ENCODE measurements at regions not wholly inside any gene's neighbourhood (a gene's known extent, or its start where the extent isn't known, plus 50 kb on each side); places are given as distances from the start of the nearest gene placed in this dataset.
"Not testable (repeated sequence)": the region's sequence is repeated elsewhere in the genome, so short reads cannot be mapped to it uniquely, and the experiment has no call there.

- DNase-seq: no peak
Measured at GRCh38 chr11:44361813-44362212, 51.9 kb upstream of the ALX4 start.

DNA sequence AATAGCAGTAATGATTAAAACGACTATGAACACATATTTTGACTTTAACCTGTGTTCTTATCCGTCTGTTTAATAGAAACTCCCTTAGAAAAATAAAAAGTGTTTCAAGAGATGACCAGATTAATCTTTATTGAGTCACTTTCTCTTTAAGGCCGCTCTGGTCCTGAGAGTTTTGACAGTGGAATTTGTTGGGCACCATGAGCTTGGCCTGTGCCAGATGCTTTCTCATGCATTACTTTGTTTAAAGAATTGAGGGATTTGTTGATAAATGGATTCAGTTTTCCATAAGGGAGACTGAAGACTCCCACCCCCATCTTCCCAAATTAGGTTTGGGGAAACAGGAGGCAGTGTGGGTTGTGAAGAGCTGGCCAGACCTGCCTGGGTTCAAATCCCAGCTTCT is 53.2 kb upstream of the ALX4 start:
- DNase-seq: no peak

GRCh38 chr11:44364596-44364995 is 54.7 kb upstream of the ALX4 start:
- no peak for DNase-seq

GRCh38 chr11:44365616-44366015 is 55.7 kb upstream of the ALX4 start:
- no peak for DNase-seq

- no peak for DNase-seq
Measured at GRCh38 chr11:44366026-44366425, 56.1 kb upstream of the ALX4 start.

DNA sequence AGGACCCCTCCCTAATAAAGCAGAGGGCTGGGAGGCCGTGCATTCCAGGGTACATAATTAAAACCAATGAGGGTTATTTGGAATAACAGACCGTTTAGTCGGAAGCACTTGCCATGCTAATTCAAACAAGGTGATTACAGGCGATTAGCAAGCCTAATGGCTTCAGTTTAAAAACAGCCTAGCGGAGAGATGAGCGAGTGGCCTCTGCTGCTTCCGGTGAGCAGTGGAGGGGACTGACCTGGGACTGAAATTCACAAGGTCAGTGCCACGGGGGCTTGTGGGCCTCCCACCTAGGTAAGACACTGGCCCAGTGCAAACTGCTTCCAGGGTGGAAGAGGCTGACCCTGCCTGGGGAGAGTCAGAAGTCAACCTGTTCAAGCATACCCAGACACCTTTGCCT is 56.8 kb upstream of the ALX4 start:
- no peak for DNase-seq

- no peak for DNase-seq
Measured at GRCh38 chr11:44367452-44367851, 57.5 kb upstream of the ALX4 start.

- DNase-seq: no peak
Measured at GRCh38 chr11:44368886-44369285, 58.9 kb upstream of the ALX4 start.

DNA sequence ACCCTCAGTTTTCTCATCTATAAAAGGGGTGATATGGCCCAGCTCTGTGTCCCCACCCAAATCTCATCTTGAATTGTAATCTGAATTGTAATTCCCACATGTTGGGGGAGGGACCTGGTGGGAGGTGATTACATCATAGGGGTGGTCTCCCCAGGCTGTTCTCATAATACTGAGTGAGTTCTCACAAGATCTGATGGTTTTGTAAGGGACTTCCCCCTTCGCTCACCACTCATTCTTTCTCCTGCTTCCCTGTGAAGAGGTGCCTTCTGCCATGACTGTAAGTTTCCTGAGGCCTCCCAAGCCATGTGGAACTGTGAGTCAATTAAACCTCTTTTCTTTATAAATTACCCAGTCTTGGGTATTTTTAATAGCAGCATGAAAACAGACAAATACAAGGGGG is 61.1 kb upstream of the ALX4 start:
- DNase-seq: not testable (repeated sequence)

GRCh38 chr11:44371706-44372105 is 61.8 kb upstream of the ALX4 start:
- DNase-seq: no peak

GRCh38 chr11:44372989-44373388 is 63.0 kb upstream of the ALX4 start:
- no peak for DNase-seq

DNA sequence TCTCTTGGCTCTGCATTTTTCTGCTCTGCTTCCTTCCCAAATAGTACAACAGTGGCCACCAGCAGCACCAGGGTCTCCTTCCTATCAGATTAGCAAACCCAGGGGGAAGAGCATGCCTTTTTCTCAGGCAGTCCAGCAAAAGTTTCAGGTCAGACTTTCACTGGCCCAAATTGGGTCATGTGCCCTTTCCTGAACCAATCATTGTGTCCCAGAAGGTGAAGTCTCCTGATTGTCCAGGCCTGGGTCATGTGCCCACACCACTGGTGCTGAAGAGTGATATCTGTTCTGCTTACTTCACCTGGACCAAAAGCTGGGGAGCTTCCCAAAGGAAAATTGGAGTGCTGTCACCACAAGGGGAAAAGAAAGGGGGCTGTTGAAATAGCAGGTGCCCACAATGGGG is 64.1 kb upstream of the ALX4 start:
- DNase-seq: no peak

DNA sequence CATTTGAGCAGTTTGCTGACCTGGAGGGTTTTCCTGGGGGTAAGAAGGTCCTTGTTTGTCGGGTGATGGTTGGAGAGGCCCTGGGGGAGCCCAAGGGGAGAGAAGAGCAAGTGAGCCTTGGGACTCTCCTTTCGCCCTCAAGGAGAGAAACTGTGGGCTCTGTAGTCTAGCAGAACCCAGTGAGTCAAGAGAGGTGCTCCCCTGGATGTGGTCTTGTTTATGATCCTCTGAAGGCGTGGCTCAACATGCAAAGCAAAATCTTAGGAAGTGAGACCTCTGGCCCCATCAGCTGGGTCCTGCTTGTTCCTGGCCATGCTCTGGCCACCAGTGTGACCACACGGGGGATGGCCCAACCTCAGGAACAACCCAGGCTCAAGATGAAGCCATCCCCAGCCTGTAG is 66.5 kb upstream of the ALX4 start:
- DNase-seq: no peak

- no peak for DNase-seq
Measured at GRCh38 chr11:44377121-44377520, 67.2 kb upstream of the ALX4 start.

DNA sequence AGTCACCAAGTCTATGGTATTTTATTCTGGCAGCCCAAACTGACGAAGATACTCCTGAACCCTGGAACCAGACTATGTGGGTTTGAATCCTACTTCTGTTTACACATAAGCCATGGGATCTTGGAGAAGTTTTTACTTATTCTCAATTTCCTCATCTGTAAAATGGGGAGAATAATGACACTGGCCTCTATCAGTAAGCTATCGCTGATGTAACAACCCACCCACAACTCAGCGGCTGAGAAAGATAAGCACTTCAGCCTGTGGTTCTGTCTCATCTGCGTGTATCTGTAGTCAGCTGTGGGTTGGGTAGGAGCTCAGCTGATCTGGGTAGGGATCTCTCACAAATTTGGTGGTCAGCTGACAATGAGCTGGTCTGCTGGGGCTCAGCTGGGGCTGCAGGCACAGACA is 68.0 kb upstream of the ALX4 start:
- DNase-seq: no peak

DNA sequence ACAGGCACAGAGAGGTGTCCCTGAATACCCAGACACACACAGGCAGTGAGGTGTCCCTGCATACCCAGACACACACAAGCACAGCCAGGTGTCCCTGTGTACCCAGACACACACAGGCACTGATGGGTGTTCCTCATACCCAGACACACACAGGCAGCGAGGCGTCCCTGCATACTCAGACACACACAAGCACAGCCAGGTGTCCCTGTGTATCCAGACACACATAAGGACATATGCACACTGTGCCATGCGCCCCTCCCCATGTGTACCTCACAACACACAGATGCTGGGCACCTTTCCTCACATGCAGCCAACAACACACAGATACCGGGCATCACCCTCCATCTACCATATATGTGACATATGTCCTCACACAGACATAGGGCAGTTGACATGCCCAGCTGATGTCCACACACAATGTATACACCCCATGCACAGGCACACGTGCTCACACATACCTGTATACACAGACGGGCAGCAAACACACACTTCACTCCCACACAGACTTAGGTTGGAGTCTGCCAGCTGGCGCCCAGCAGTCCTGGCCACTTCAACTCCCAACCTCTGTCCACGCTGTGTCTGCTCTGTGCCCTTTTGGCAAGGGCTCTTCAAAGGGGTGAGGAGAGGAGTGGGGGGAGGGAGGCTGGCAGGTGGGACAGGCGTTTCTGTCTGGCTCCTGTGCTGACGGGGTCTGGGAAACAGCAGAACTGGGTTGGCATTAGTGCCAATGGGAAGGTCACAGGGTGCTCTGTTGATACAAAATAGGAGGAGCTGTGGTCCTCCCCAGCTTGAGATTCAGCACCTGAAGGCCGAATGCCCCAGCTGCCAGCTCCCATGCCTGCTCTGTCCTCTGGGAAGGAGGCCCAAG is 69.4 kb upstream of the ALX4 start:
- no peak for DNase-seq

GRCh38 chr11:44380009-44380313 is 70.0 kb upstream of the ALX4 start:
- DNase-seq: no peak

DNA sequence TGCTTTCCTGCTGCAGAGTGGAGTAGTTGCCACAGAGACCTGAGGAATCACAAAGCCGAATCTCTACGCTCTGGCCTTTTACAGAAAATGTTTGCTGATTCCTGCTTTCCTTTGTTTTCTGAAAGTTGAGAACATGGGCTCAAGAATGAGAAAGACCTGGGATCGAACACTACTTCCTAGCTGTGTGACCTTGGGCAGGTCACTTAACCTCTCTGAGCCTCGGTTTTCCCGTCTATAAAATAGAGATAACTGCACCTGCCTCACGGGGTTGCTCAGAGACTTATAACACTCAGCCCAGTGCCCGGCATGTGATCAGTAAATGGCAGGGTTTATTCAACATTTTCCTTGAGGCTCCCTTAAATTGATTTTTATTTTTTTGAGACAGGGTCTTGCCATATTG is 70.9 kb upstream of the ALX4 start:
- no peak for DNase-seq

DNA sequence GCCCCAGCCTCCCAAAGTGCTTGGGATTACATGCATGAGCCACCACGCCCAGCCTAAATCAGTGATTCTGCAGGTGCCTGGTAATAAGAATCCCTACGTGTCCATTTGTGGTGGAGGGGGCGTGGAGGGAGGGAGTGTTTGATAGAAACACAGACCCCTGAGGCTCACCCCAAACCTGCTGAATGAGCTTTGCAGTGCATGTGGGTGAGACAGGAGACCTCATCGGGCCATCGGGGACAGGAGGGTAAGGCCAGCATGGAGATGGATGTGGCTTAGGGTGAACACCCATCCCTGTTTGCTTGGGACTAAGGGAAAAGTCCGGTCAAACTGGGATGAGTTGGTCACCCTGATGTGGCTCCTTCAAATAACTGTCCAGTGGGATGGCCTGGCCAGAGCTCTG is 71.3 kb upstream of the ALX4 start:
- no peak for DNase-seq

DNA sequence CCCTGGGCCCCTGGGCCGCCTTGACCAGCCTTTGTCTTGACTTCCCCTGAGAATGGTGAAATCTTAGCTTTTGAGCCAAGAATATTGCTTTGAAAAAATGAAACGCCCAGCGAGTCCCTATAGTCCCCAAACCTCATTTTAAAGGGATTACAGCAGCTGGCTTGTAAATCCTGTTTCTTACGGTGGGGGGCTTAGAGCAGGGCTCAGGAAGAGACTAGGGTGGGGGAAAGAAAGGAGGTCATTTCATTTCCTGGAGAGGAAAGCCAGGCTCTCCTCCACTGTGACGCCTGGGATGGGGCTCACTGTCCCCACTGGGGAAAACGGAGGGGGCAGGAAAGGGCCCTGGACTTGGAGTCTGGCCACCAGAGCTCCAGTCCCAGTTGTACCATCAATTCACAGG is 72.2 kb upstream of the ALX4 start:
- DNase-seq: no peak

GRCh38 chr11:44382656-44383240 is 72.8 kb upstream of the ALX4 start:
- no peak for DNase-seq

DNA sequence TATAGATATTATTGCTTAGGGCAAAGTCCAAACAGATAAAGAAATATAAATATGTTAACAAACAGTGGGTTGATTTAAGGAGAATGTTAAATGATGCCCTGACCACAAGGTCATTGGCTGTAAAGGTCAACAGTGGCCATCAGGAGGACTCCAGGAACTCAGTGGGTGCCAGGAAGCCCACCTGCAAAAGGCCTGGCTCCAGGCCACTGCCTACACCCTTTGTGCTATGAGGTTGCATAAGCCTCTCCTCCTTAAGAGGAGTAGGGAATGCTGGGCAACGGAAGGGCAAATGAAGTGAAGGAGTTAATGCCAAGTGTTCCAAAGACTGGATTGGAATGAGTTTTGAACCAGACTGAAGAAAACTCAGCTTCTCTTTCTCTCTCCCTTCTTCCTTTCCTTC is 73.3 kb upstream of the ALX4 start:
- no peak for DNase-seq

DNA sequence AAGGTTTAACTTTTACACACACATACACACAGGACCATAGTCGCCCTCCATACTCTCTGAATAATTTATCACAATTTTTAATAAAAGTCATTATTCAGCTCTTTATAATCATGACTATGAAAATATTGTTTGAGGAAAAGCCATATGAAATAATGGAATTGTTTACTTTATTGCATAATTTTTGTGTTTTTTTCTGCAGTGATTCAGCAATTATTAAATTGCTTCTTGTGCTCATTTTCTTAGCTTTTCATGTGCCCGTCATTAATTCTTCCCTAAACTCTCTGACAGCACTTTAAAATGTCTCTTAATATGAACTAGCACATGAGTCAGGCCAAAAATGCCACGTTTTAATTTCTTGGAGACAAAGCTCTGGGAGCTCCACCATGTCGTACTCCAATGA is 77.5 kb upstream of the ALX4 start:
- DNase-seq: no peak

DNA sequence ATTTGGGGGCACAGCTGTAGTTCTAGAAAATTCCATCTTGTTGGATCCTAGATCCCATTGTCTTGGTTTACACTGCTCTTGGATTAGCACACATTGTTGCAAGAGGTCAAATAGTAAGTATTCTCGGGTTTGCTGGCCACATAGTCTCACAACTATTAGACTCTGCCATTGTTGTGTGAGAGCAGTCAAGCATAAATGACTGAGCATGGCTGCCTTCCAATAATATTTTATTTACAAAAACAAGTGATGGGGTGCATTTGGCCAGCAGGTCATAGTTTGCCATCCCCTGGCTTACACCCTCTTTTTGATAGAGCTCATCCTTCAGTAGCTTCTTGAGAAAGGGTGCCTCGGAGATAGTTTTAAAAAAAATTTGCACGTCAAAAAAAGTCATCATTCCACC is 77.9 kb upstream of the ALX4 start:
- DNase-seq: no peak

Data from hippocampal formation (tissue), 2 donors.